COLO668 (cell line): ENCODE measurements at regions not wholly inside any gene's neighbourhood (a gene's known extent, or its start where the extent isn't known, plus 50 kb on each side); places are given as distances from the start of the nearest gene placed in this dataset.

Experiments
- DNase-seq: peaks from one replicate; lab custom pipeline; 2025; ENCODE audit not compliant: unreplicated experiment; lab: John Stamatoyannopoulos, UW

GRCh38 chr17:54793271-54793670 lies 107.4 kb upstream of the TOM1L1 start:
- no peak for DNase-seq

- DNase-seq: no peak
These were observed 105.6 kb upstream of the TOM1L1 start for GRCh38 chr17:54795046-54795445.

GRCh38 chr17:54807331-54807730 lies 93.3 kb upstream of the TOM1L1 start:
- DNase-seq: no peak

- DNase-seq: no peak
These were observed 86.8 kb upstream of the TOM1L1 start for GRCh38 chr17:54813896-54814295.

GRCh38 chr17:54814371-54814770 lies 86.3 kb upstream of the TOM1L1 start:
- no peak for DNase-seq

GRCh38 chr17:54834086-54834485 lies 66.6 kb upstream of the TOM1L1 start:
- no peak for DNase-seq

- no peak for DNase-seq
These were observed 65.6 kb upstream of the TOM1L1 start for GRCh38 chr17:54835015-54835414.

GRCh38 chr17:54836723-54837462 lies 63.8 kb upstream of the TOM1L1 start:
- DNase-seq: no peak

GRCh38 chr17:54838651-54839421 lies 61.8 kb upstream of the TOM1L1 start:
- DNase-seq: no peak

GRCh38 chr17:54839447-54839846 lies 61.2 kb upstream of the TOM1L1 start:
- no peak for DNase-seq

GRCh38 chr17:54840885-54841591 lies 59.6 kb upstream of the TOM1L1 start:
- DNase-seq: no peak

- no peak for DNase-seq
These were observed 59.0 kb upstream of the TOM1L1 start for GRCh38 chr17:54841656-54842055.

- no peak for DNase-seq
These were observed 56.4 kb upstream of the TOM1L1 start for GRCh38 chr17:54844233-54844632.

- no peak for DNase-seq
These were observed 52.2 kb upstream of the TOM1L1 start for GRCh38 chr17:54848368-54848987.

GRCh38 chr17:54849660-54850059 lies 51.0 kb upstream of the TOM1L1 start:
- no peak for DNase-seq
